SK-N-SH (cell line): ENCODE measurements at regions not wholly inside any gene's neighbourhood (a gene's known extent, or its start where the extent isn't known, plus 50 kb on each side); places are given as distances from the start of the nearest gene placed in this dataset.

Source experiments
- CTCF ChIA-PET: fragments of 300-600, 350-600 bp; formaldehyde crosslinking; extraction: SDS; loops from one replicate; lab custom pipeline; 2021; lab: Yijun Ruan, JAX
- POLR2A ChIA-PET: fragments of 350-600 bp; sonication (Branson Sonifier 250); formaldehyde crosslinking; extraction: SDS; loops from one replicate; lab custom pipeline; 2020; ENCODE audit warnings: antibody characterized with exemption, inconsistent platforms; lab: Yijun Ruan, JAX
- DNase-seq: peaks from one replicate; pipeline ENCODE4 v3.0.0; 2012
- H2AFZ ChIP-seq: fragments of 200-600 bp; sonication (generic); 2 replicates; pipeline ENCODE4 v1.8.1; 2016; ENCODE audit warnings: antibody characterized with exemption, mild to moderate bottlenecking, low read depth
- H3F3A ChIP-seq: fragments of 200-600 bp; sonication (generic); replicated peaks from 2 replicates; pipeline ENCODE3; 2016; ENCODE audit warnings: antibody characterized with exemption, mild to moderate bottlenecking; ENCODE audit not compliant: insufficient read depth
- H3K27ac ChIP-seq, 2 experiments: fragments of 200-500 bp in 1 of 2; fragments of 200-600 bp in 1 of 2; sonication (Bioruptor generic) in 1 of 2; sonication (generic), shearing (Covaris generic) in 1 of 2; 2 replicates each; pipeline versions ENCODE4 v1.5.1 to v1.6.1; 2014 to 2016; ENCODE audit warnings: low read depth in 2 of 2, inconsistent platforms in 1 of 2, low read length in 1 of 2, mild to moderate bottlenecking in 1 of 2, mixed read lengths in 1 of 2
- H3K27me3 ChIP-seq: fragments of 200-600 bp; sonication (generic), shearing (Covaris generic); 2 replicates; pipeline ENCODE4 v1.6.1; 2016; ENCODE audit warnings: mixed run types; ENCODE audit not compliant: insufficient read depth
- H3K36me3 ChIP-seq, 2 experiments: fragments of 200-500 bp in 1 of 2; fragments of 200-600 bp in 1 of 2; sonication (Bioruptor generic) in 1 of 2; sonication (generic) in 1 of 2; replicated peaks in 1 of 2; 2 replicates each; pipeline versions ENCODE3 to v1.5.1; 2014 to 2016; ENCODE audit warnings: low read length in 1 of 2, mild to moderate bottlenecking in 1 of 2; ENCODE audit not compliant: insufficient read depth in 2 of 2, control insufficient read depth in 1 of 2
- H3K4me1 ChIP-seq, 2 experiments: fragments of 200-500 bp in 1 of 2; fragments of 200-600 bp in 1 of 2; sonication (Bioruptor generic) in 1 of 2; sonication (generic), shearing (Covaris generic) in 1 of 2; 2 replicates each; pipeline versions ENCODE4 v1.5.1 to v1.6.1; 2014 to 2016; ENCODE audit warnings: low read depth in 1 of 2, low read length in 1 of 2, mixed run types in 1 of 2; ENCODE audit not compliant: insufficient read depth in 2 of 2, control insufficient read depth in 1 of 2
- H3K4me2 ChIP-seq: fragments of 200-600 bp; sonication (generic), shearing (Covaris generic); 2 replicates; pipeline ENCODE4 v1.6.1; 2017; ENCODE audit warnings: mixed run types
- H3K4me3 ChIP-seq, 2 experiments: fragments of 200-500 bp in 1 of 2; fragments of 200-600 bp in 1 of 2; sonication (Bioruptor generic) in 1 of 2; sonication (generic), shearing (Covaris generic) in 1 of 2; 2 replicates each; pipeline versions ENCODE4 v1.5.1 to v1.8.1; 2014 to 2016; ENCODE audit warnings: low read depth in 2 of 2, inconsistent platforms in 1 of 2, low read length in 1 of 2, mild to moderate bottlenecking in 1 of 2, mixed read lengths in 1 of 2, moderate library complexity in 1 of 2
- H3K79me2 ChIP-seq: fragments of 200-600 bp; sonication (generic); 2 replicates; pipeline ENCODE4 v1.8.1; 2017; ENCODE audit warnings: mild to moderate bottlenecking; ENCODE audit not compliant: insufficient read depth
- H3K9ac ChIP-seq: fragments of 200-600 bp; sonication (generic); 2 replicates; pipeline ENCODE4 v1.6.1; 2017; ENCODE audit warnings: mixed run types
- H3K9me2 ChIP-seq: fragments of 200-600 bp; sonication (generic); 2 replicates; pipeline ENCODE4 v1.6.1; 2017; ENCODE audit warnings: mixed run types
- H3K9me3 ChIP-seq: fragments of 200-600 bp; sonication (generic); 2 replicates; pipeline ENCODE4 v1.6.1; 2017; ENCODE audit warnings: mixed run types, mild to moderate bottlenecking, moderate library complexity
- H4K20me1 ChIP-seq: fragments of 200-600 bp; sonication (generic); 2 replicates; pipeline ENCODE4 v1.6.1; 2017; ENCODE audit warnings: mild to moderate bottlenecking, mixed run types; ENCODE audit not compliant: insufficient read depth
- EP300 ChIP-seq, 2 experiments: IDR thresholded peaks; 2 replicates each; pipeline versions ENCODE4 v1.4.0 to v1.6.1; 2012; ENCODE audit warnings: borderline replicate concordance in 1 of 2, low read depth in 1 of 2, low read length in 1 of 2
- EZH2phosphoT487 ChIP-seq: fragments of 200-600 bp; sonication (generic); IDR thresholded peaks from 2 replicates; pipeline ENCODE4 v1.6.1; 2017; ENCODE audit warnings: low read depth, mixed run types, mild to moderate bottlenecking, antibody characterized with exemption, moderate library complexity, borderline replicate concordance
- FOSL2 ChIP-seq: IDR thresholded peaks from 2 replicates; pipeline ENCODE4 v1.4.0; 2012; ENCODE audit warnings: low read depth, mild to moderate bottlenecking, moderate library complexity, borderline replicate concordance
- FOXJ3 ChIP-seq: sonication (generic); formaldehyde crosslinking; IDR thresholded peaks from 2 replicates; pipeline ENCODE4 v1.5.1; 2020; ENCODE audit warnings: mild to moderate bottlenecking, missing genetic modification reagents
- JUND ChIP-seq: IDR thresholded peaks from 2 replicates; pipeline ENCODE4 v1.4.0; 2012
- MEF2A ChIP-seq: IDR thresholded peaks from 2 replicates; pipeline ENCODE4 v1.4.0; 2012; ENCODE audit warnings: low read depth, borderline replicate concordance
- MXI1 ChIP-seq: IDR thresholded peaks from 2 replicates; pipeline ENCODE4 v1.6.1; 2012; ENCODE audit warnings: mild to moderate bottlenecking, low read depth, low read length, improper control_type of control experiment
- NRF1 ChIP-seq: IDR thresholded peaks from 2 replicates; pipeline ENCODE4 v1.6.1; 2012; ENCODE audit warnings: low read depth, mild to moderate bottlenecking, low read length
- RCOR1 ChIP-seq: fragments of 150-350 bp; IDR thresholded peaks from 2 replicates; pipeline ENCODE4 v1.6.1; 2017; ENCODE audit warnings: antibody characterized with exemption, low read length
- REST ChIP-seq: IDR thresholded peaks from 2 replicates; pipeline ENCODE4 v1.6.1; 2012; ENCODE audit warnings: mild to moderate bottlenecking, low read depth, low read length, moderate library complexity
- RFX5 ChIP-seq: IDR thresholded peaks from 2 replicates; pipeline ENCODE4 v1.6.1; 2012; ENCODE audit warnings: mild to moderate bottlenecking, improper control_type of control experiment, low read length
- SMC3 ChIP-seq: IDR thresholded peaks from 2 replicates; pipeline ENCODE4 v1.6.1; 2012; ENCODE audit warnings: low read depth, low read length, improper control_type of control experiment
- TAF1 ChIP-seq: IDR thresholded peaks from 2 replicates; pipeline ENCODE4 v1.6.1; 2012; ENCODE audit warnings: low read depth, mild to moderate bottlenecking, low read length, moderate library complexity, borderline replicate concordance
- TCF12 ChIP-seq: IDR thresholded peaks from 2 replicates; pipeline ENCODE4 v1.4.0; 2012
- YY1 ChIP-seq: IDR thresholded peaks from 2 replicates; pipeline ENCODE4 v1.4.0; 2012; ENCODE audit warnings: low read depth, mild to moderate bottlenecking
- ZBTB33 ChIP-seq: IDR thresholded peaks from 2 replicates; pipeline ENCODE4 v1.4.0; 2012; ENCODE audit warnings: low read depth, borderline replicate concordance
- WGBS: methylation state at CpG from one replicate; pipeline ENCODE4 v1.1.6; 2017; ENCODE audit warnings: low lambda C conversion rate; 5-methylcytosine and 5-hydroxymethylcytosine counted together
- TF ChIP-seq, protein P1 (sequence below): fragments of 200-600 bp; sonication (generic); IDR thresholded peaks from 2 replicates; pipeline ENCODE4 v1.6.1; 2017; ENCODE audit warnings: antibody characterized with exemption, mild to moderate bottlenecking, moderate library complexity
- TF ChIP-seq, protein P2 (sequence below): IDR thresholded peaks from 2 replicates; pipeline ENCODE4; 2012

- H3K4me1 ChIP-seq: no peaks in the 10 kb centered on the region
- no peaks in the 10 kb centered on the region for H4K20me1 ChIP-seq
- no peaks in the 10 kb centered on the region for H3K36me3 ChIP-seq
- no peaks in the 10 kb centered on the region for H3F3A ChIP-seq
- H3K9me3 ChIP-seq: no peaks in the 10 kb centered on the region
- CTCF ChIA-PET: interaction anchor here (1.0 to 1.5 kb wide), 2 partner anchors 34 to 161 kb away, joined by 3 to 6 read pairs; no protein-coding TSS in a partner anchor
- no peak overlapping the region for H3K4me2 ChIP-seq
- no peak overlapping the region for H3K4me3 ChIP-seq
- DNase-seq: no peak
- H2AFZ ChIP-seq: no peak overlapping the region
- H3K9ac ChIP-seq: no peak overlapping the region
- H3K79me2 ChIP-seq: no peaks in the 10 kb centered on the region
- peaks cover 98% of the 10 kb centered on the region for H3K27me3 ChIP-seq
- WGBS: 14% methylated on average over 16 of the region's 16 CpGs
- TF ChIP-seq NRF1 (no peak), EP300 (IDR thresholded peaks at IDR 0.05; ENCODE audit: borderline replicate concordance in 1 of 2, low read depth in 1 of 2, low read length in 1 of 2) (no peak), MEF2A (no peak), TCF12 (no peak), ZBTB33 (no peak), EZH2phosphoT487 (no peak), FOXJ3 (CRISPR knock-in tag) (no peak), RFX5 (no peak), MXI1 (no peak), JUND (no peak), SMC3 (no peak), YY1 (no peak), TAF1 (no peak), RCOR1 (no peak), FOSL2 (no peak), REST (no peak)
- TF ChIP-seq, protein P1, sequence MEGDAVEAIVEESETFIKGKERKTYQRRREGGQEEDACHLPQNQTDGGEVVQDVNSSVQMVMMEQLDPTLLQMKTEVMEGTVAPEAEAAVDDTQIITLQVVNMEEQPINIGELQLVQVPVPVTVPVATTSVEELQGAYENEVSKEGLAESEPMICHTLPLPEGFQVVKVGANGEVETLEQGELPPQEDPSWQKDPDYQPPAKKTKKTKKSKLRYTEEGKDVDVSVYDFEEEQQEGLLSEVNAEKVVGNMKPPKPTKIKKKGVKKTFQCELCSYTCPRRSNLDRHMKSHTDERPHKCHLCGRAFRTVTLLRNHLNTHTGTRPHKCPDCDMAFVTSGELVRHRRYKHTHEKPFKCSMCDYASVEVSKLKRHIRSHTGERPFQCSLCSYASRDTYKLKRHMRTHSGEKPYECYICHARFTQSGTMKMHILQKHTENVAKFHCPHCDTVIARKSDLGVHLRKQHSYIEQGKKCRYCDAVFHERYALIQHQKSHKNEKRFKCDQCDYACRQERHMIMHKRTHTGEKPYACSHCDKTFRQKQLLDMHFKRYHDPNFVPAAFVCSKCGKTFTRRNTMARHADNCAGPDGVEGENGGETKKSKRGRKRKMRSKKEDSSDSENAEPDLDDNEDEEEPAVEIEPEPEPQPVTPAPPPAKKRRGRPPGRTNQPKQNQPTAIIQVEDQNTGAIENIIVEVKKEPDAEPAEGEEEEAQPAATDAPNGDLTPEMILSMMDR: no peak
- TF ChIP-seq, protein P2, sequence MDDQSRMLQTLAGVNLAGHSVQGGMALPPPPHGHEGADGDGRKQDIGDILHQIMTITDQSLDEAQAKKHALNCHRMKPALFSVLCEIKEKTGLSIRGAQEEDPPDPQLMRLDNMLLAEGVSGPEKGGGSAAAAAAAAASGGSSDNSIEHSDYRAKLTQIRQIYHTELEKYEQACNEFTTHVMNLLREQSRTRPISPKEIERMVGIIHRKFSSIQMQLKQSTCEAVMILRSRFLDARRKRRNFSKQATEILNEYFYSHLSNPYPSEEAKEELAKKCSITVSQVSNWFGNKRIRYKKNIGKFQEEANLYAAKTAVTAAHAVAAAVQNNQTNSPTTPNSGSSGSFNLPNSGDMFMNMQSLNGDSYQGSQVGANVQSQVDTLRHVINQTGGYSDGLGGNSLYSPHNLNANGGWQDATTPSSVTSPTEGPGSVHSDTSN: no peak
- TF ChIP-seq, all 33 proteins: peak for 0
- H3K27ac ChIP-seq: no peak overlapping the region
- H3K9me2 ChIP-seq: no peaks in the 10 kb centered on the region
- POLR2A ChIA-PET: no interaction called here
Observed at GRCh38 chr16:85981826-85982562, 83.0 kb downstream of the IRF8 start.
